ENCODE measurements at regions not wholly inside any gene's neighbourhood (a gene's known extent, or its start where the extent isn't known, plus 50 kb on each side); places are given as distances from the start of the nearest gene placed in this dataset.

DNA sequence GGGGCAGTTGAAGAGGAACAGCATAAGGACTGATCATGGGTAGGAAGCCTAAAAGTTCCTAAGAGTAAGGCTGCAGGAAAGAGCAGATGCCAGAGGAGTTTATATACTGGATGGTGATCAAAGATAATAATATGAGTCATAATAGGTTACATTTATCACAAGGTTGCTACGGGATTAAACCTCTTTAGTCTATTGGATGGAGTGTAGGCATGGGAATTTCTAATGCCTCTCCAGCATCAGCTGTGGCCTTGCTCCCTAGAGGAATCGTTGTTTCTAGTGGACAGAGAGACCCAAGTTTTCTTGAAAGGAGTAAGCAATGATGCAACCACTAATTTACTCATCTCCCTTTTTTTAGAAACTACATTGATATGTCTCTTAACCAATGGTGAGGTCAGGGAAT, 213.4 kb downstream of the GPR37 start:
- TF ChIP-seq POLR2AphosphoS5 (IDR thresholded peaks at IDR 0.05; ENCODE audit: insufficient read depth in 1 of 2, low read depth in 1 of 2), result no peak
- no peak for TF ChIP-seq POLR2A (IDR thresholded peaks at IDR 0.05)
- TF ChIP-seq, protein P1, sequence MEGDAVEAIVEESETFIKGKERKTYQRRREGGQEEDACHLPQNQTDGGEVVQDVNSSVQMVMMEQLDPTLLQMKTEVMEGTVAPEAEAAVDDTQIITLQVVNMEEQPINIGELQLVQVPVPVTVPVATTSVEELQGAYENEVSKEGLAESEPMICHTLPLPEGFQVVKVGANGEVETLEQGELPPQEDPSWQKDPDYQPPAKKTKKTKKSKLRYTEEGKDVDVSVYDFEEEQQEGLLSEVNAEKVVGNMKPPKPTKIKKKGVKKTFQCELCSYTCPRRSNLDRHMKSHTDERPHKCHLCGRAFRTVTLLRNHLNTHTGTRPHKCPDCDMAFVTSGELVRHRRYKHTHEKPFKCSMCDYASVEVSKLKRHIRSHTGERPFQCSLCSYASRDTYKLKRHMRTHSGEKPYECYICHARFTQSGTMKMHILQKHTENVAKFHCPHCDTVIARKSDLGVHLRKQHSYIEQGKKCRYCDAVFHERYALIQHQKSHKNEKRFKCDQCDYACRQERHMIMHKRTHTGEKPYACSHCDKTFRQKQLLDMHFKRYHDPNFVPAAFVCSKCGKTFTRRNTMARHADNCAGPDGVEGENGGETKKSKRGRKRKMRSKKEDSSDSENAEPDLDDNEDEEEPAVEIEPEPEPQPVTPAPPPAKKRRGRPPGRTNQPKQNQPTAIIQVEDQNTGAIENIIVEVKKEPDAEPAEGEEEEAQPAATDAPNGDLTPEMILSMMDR (IDR thresholded peaks at IDR 0.05), result no peak

All from vagina (tissue), 2 donors.